Non-pigmented ciliary epithelial cell (primary cell): ENCODE measurements at regions not wholly inside any gene's neighbourhood (a gene's known extent, or its start where the extent isn't known, plus 50 kb on each side); places are given as distances from the start of the nearest gene placed in this dataset.
A peak's percentile ranks its signal among the peaks of the same experiment; 100 is the strongest.
"Not testable (repeated sequence)": the region's sequence is repeated elsewhere in the genome, so short reads cannot be mapped to it uniquely, and the experiment has no call there.

Experiments used
- DNase-seq: peaks from one replicate; pipeline ENCODE4 v3.0.0-alpha.2; 2010; ENCODE audit warnings: low read depth

DNA sequence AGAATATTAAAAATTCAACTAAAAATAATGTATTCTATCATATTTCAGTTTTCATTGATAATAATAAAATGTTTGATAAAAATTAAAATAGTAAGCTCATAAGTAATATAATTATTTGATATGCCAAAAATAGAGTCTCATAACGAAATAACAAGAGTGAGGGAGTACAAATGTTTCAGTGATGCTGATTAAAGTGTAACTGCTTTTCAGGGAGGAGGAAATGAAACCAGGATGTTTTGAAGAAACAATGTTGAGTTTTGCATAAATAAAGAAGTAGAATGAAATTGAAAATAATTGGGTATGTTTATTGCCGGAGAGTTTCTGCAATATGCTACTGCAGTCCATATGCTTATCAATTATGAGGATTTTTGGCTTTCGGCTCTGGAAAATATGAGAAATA is 1159.8 kb upstream of the ADGRL2 start:
- DNase-seq: no peak

DNA sequence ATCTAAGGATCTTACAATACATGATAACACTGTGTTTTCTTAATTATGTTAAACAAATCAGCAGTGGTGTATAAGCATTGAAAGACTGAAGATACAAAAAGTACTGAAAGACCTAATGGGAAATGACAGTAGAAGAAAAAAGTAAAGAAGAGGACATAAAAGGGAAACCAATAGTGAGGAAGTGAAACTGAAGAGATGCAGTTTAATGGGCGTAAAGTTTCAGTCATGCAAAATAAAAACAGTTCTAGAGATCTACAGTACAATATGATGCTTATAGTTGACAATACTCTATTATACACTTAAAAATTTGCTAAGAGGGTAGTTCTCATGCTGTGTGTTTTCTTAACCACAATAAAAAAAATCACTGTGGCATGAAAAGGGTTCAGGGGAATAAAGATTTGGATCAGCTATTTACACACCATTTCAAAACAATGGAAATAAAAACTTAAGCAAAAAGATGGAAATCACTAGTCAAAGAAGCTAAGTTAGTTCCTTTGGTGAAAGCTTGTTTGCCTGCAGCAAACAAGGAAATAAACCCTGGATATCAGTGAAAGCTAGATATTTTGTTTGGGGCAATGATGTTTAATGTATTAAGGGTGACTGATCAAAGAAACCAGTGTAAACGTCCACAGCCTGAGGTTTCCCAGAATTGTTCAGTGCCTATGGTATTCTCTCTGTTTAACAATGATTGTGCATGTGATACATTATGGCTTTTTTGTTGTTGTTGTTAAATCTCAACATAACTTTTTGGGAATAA is 1160.8 kb upstream of the ADGRL2 start:
- DNase-seq: no peak

DNA sequence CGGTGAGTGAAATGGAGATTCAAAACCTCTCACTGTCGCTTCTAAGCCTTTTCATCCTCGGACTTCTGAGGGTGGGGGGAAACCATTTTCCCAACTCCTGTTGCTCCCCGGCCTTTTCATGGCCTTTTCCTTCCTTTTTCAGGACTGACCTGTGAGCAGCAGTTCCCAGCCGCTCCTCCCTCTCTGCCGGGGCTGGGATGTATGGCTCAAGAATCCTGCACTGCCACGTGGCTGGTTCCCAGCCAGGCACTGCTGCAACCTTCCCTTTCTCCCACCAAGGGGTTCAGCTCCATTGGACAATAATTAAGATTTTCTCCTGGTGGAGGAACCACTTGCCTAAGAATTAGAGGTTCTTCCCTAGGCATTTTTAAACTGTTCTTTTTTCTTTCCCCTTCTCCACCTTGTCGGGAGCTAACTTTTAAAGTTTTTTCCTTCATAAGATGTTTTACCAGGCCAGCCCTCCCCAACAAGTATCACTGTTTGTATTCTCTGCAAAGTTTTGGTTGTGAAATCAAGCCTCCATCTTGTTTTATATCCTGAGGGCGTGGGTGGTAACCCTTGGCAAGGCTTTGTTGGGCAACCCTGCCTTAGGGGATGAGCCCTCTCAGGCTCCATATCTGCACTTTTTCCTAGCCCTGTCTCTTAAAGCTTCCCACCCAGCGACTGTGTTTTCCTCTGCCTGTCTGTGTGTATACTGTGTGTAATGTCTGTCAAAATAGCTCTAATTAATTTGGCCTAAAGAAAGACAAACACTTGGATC is 1166.6 kb upstream of the ADGRL2 start:
- no peak for DNase-seq

DNA sequence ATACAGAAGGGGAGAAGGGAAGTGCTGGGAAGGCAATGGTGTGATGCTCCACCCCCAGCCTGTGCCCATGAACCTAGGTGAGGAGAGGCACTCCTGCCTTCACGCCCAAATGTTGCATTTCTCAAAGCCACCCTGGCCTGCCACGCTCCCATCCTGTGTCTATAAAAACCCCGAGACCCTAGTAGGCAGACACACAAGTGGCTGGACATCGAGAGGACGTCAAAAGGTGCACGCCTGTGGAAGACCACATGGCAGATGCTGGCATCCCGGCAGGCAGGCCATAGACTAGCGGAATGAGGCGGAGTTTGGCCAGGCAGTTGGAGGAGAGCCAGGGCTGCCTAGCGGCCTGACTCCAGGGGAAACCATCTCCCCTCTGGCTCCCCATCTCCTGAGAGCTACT is 1168.5 kb upstream of the ADGRL2 start:
- no peak for DNase-seq

DNA sequence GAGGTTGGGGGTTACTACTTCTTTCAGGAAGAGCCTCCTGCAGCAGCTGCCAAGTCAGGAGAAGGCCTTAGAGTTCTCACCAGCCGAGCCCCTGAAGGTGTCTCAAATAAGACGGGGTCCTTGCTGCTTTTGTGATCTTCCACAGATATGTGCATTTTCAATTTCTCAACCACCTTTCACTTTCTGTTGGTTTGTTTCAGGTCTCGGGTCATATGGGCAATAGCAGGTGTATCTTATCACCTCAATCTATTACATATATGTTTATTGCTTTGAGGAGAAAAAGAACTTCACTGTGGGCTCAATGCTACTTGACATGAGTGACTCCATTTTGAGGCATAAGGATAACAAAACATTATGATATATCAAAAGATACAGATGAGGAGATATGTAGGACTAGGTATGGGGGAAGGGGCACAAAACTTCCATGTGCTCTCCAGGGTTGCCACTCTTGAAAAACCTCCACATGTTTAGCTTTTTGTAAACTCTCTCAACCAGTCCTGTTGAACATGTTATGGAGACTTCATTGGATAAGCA is 1171.4 kb upstream of the ADGRL2 start:
- no peak for DNase-seq

DNA sequence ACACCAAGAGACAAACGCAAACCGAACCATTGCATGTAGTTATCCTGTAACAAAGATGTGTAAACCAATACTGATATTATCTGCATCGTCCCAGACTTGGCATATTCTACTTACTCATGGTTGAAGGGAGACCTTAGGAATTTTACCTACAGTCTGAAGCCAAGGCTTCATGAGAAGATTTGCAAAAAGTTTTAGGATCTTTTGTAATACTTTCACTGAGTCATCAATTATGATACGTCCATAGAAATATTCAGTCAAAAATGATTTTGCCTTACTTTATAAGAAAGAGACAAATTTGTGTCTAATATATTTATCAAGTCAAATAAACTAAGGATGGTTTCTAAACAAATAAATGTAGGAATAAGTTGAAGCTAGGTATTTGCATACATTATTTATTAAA is 1176.1 kb upstream of the ADGRL2 start:
- DNase-seq: no peak

DNA sequence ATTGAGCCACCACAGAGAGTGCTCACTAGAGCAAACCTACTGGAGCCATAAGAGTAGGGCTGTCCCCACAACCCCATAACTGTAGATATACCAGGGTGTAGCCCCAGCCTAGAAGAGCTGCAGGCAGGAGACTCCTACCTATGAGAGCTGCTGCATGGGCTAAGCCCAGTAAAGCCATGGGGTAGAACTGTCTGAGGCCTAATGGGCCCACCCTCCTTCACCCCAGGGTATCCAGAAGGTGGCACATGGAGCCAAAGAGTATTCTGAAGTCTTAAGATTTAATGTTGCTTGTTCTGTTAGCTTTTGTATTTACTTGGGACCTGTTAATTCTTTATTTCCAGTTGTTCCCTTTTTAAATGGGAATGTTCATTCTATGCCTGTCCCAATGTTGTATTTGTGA is 1193.7 kb upstream of the ADGRL2 start:
- DNase-seq: no peak

DNA sequence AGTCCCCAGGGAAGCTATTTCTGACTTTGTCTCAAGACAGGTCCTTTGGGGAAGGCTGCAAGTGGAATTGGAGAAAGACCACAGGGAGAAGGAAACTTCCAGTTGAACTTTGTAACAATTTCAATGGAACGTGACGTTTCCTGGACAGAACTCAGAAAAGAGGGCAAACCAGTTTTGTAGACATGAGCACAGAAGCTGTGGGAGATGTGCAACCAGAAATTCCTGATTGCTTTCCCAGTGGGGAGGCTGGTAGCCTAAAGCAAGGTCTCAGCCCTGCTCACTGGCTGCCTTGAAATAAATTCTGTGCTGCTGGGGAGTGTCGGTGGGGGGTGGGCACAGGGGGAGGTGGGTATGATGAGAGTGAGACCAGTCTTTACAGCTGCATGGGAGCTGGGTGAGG is 1206.7 kb upstream of the ADGRL2 start:
- DNase-seq: no peak

DNA sequence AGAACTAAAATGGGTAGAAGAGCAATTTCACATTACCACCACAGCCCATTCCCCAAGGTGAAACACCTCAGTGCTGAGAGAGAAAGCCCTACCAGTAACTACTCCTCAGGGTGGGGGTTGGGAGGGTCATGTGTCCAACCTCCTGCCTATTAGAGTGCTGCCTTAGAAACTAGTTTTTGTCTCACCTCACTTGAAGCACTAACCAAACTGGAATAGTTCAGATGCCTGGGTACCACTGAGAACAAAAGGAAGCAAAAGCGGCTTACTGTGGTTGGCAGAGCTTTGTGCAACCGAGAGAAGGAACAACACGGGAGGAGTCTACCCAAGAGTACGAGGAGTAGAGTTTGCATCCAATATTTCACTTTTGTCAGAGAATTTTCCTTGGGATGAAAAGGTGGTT is 1207.5 kb upstream of the ADGRL2 start:
- DNase-seq: no peak

DNA sequence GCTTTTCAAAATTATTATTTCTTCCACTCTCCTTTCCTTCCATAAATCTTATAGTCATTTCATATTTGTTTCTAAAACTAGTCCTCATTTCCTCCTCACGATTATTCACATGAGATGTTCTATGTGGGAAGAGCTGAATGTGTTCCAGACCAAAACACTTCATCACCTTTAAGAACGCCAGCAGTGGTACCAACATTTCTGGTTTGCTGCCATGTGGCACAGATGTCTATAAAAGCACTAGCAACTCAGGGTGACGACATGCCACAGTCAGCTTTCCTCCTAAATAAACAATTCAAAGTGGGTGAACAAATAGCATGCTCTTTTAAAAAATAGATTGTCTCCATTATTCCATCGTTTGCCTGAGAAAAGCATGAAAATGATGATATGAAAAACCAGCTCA is 1217.8 kb upstream of the ADGRL2 start:
- DNase-seq: no peak

DNA sequence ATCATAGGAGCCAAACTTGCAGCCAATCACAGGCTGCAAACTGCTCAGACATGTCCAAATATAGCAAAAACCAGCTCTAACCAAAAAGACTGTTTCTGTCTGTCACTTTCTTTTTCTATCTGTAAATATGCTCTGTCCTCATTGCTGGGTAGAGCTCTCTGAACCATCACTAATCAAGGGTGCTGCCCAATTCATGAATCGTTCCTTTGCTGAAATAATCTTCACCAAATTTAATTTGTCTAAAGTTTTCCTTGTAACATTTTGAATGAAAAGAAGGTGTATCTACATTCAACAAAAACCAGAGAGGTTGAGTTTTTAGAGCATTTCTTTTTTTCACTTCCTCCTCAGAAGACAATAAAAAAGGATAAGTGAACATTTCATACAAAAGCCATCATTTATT is 1221.7 kb upstream of the ADGRL2 start:
- DNase-seq: no peak

DNA sequence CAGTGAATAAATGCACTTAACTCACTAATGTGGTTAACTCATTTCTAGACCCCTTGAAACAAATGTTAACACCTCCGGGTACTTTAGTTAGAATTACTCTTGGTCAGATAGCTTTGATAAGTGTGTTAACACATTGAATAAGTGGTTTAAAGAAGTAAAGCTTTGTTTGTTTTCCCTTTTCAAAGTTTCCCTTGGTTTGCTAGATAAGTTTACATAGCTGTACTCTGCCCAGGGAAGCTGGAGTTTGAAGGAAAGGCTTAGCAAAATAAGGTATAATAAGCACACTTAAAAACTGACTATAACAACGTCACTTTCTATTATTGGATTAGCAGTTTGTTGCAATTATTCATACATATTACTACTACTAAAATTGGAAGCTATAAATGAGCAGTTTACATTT is 1233.9 kb upstream of the ADGRL2 start:
- no peak for DNase-seq

DNA sequence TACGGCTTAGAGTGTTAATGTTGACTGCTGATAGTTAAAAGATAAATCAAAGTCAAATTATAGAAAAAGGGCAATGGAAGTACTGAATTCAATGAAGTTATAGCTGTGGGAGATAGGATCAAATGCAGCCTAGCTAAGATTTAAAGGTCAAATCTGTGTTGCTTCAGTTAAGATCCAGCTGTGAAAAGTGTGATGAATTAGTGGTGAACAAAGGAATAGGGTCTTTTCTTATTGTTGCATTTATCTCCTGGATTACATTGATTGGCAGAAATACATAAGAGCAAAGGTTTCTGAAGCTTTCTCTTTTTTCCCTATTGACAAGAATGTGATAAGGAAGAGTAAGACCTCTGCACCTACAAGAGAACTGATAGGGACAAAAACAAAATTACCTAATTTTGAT is 1234.6 kb upstream of the ADGRL2 start:
- no peak for DNase-seq

DNA sequence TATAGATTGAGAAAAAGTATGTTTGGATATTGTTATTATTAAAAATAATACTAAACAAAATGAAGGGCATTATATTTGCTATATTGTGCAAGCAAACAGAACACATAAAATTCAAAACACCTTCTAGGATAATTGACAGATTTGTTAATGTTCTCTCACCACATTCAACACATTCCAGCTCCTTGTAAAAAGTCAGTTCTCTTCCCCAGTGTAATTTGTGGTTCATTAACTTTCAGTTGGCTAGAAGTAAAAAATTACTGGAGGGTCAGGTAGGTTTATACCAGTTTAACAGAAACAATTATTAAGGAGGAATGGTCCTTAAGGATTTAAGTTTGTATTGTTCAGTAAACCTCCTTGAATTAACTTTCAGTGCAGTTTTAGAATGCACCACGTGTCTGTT is 1235.3 kb upstream of the ADGRL2 start:
- no peak for DNase-seq

DNA sequence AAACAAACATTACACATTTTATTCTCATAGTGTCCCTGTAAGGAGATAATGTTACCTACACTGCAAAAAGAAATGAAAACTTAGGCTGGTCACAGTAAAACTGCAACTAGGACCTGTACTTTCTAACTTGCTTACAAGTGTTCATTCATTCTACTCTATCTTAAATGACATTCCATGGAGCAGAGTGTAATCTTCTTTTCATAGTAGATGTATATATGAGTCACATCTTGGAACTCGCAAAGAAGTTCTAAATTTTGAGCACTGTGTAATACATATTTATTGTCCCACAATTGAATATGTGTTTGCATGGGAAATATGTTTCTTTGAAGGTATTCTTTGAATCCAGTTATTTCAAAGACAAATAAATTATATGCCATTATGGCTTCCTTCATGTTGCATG is 1258.5 kb upstream of the ADGRL2 start:
- peak; percentile 24 for DNase-seq

DNA sequence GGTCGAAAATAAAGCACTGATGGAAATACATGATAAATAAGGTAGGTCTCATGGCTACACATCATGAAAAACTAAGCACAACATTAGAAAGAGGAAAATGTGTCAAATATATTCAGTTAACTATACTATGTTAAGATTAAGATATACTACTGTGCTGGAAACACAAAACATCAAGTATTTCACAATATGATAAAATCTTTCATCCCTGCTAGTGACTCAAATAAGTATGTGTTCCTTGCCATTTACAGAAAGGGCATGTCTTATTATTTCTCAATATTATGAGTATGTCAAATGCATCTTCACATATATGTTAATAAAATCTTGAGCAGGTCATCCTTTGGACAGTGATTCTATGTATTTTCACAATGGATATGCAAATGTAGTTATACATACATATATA is 1260.1 kb upstream of the ADGRL2 start:
- no peak for DNase-seq

DNA sequence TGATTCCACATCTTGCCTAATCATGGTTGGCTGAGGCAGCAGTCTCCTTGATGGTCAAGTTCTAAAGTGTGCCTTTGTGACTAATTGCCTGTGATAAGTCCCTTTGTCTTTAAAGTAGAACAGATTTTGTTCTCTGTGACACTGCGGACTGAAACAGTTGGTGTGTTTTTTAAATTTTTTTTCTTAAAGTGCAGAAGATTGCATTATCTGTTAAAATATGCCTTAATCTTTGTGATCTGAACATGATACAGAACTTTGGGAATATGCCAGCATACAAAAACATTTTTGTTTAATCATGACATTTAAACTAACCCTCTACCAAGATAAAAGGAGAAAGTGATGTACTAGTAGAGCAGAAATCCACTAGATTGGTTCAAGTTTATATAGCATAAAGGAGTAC is 1260.6 kb upstream of the ADGRL2 start:
- no peak for DNase-seq

DNA sequence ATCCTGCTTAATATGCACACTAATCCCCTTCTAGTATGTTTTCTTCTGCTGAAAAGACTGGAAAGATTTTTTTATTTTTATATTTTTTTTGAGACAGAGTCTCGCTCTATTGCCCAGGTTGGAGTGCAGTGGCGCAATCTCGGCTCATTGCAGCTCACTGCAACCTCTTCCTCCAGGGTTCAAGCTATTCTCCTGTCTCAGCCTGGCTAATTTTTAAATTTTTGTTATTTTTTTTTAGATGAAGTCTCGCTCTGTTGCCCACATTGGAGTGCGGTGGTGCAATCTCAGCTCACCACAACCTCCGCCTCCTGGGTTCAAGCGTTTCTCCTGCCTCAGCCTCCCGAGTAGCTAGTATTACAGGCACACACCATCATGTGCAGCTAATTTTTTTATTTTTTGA is 1261.4 kb upstream of the ADGRL2 start:
- DNase-seq: not testable (repeated sequence)

DNA sequence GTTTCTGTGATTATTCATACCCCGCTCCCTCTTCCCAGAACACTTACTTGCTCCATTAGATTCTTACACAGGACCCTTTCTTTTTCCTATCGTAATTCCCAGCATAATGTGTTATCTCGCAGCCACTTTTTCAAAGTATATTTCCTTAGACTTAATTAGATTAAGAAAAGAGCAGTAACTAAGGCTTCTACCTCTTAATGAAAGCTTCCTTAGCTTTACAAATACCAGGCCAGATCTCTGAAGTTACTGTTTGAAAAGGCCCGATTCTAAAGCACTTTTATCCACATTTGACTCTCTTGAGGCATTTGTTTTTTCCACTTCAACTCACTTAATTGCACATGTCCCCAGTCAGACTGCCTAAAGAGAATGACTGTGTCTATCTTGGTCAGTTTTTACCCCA is 1264.3 kb upstream of the ADGRL2 start:
- DNase-seq: no peak

DNA sequence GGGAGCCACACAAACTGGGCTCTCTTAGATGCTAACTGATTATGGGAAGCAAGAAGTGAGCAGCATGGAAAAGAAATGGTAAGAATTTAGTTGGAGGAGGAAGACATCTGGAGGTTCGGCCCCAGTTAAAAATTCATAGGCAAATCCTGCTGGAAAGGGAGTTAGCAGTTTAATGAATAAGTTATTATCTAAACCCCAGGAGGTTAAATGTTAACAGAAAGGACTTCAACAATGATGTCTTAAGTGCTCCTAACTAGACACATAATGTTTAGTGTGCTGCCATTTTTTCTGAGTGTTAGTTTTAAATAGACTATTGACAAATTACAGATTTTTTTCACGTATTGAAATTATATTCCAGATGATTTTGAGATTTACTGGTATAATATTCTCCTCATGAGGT is 1265.3 kb upstream of the ADGRL2 start:
- DNase-seq: no peak

DNA sequence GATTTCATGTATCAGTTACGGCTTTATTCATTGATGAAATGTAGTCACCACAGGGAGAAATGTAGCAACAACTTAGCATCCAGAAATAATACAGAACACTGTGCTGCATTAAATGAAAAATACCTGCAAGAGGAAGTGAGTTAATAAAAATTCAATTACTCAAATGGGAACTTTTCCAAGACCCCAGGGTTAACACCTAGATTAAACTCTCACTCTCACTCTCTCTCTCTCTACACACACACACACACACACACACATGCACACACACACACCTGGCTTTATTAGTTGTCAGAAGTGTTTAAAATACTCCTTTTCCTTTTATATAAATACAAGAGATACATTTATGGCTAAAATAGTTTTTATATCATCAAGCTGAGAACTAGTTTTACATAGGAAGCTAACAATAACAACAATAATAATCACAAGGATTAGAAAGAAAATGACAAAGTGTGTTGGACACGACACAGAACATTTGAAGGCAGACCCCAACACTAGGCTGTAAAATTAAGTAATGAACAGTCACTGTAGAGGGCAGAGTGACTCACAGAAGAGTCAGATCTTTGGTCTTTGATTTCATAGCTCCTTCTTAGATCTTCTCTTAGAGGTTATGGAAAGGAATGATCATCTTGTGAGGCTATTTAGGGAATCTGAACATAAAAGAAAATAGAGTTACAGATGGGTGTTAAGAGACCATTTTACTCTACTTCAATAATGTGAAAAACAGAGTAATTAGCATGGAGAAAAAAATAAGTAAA is 1266.0 kb upstream of the ADGRL2 start:
- peak; percentile 4 for DNase-seq

DNA sequence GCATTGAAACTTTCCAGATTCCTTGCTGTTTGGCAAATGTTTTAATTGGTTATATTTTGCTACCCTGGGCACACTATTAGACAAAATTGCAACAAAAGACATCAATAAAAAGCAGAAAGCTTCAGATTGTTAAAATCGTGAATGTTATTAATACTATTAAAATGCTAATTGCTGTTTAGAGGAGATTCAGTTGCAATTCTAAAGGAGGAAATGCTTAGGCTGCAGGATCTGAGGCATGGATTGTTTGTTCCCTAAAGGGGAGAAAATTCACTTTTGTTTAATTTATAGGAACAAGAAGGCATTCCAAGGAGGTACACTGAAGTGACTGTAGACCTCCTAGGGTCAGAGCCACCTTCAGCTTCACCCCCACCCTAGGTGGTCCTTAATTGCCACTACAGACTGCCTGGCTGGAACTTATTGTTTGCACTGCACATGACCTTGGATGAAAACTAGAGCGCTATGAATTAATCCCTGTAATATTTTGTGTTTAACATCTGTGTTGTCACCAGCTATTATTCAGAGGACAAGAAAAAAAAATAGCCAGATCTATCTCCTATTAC is 1266.9 kb upstream of the ADGRL2 start:
- no peak for DNase-seq

DNA sequence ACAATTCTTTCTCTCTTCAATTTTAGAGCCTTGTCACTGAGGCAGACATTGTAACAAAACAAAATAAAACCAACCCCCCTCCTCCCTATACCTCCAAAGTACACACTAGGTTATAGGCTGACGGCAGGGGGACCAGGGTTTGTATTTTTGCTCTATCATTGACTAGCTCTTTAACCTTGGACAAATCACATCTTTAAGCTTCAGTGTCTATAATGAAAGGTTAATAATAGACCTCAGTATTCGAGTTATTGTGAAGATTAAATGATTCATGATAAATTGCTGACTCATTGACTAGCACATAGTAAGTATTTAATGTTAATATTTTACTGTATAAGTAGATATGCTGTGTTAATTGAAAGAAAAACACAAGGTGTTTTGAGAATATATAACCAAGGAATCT is 1267.6 kb upstream of the ADGRL2 start:
- no peak for DNase-seq
